DMS79 treated with DMSO at 0.1 percent for 48 hours (cell line): ENCODE measurements at regions not wholly inside any gene's neighbourhood (a gene's known extent, or its start where the extent isn't known, plus 50 kb on each side); places are given as distances from the start of the nearest gene placed in this dataset.

Experiments used
- DNase-seq: peaks from one replicate; lab custom pipeline; 2025; lab: John Stamatoyannopoulos, UW

DNA sequence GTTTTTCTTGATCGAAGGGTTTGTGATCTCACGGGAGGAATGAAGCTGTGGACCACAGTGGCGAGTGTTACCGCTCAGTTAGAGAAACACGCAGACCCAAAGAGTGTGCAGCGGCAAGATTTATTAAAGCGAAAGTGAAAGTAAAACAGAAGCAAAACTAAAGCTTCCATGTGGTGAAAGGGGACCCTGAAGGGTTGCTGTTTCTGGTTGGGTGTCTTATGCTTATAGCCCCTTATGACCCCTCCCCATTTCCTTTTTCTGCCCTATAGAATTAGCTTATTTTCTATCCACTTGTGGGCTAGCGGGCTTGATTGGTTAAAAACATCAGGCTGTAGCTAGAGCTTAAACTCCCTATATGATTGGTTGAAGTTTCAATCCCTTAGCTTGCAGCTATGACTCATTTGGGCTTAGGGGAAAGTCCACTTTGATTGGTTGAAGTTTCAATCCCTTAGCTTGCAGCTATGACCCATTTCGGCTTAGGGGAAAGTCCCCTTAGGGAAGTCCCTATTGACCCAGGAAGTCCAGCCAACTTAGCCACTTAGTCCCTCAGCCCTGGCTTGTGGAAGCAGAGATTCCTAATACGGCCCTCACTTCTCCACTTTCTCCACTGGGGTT, 171.2 kb upstream of the NWD2 start:
- no peak for DNase-seq

DNA sequence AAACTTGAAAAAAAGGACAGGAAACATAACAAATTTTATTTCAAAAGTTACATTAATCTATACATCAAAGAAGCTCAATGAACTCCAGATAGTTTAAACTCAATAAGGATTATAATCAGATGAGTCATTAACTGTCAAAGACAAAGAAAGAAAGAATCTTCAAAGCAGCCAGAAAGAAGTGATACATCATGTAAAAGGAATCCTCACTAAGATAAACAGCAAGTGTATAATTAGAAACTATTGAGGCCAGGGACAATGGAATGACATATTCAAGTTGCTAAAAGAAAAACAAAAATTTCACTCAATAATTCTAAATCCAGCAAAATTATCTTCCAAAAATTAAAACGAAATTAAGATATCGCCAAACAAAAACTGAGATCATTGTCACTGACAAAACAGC, 161.6 kb upstream of the NWD2 start:
- DNase-seq = no peak

DNA sequence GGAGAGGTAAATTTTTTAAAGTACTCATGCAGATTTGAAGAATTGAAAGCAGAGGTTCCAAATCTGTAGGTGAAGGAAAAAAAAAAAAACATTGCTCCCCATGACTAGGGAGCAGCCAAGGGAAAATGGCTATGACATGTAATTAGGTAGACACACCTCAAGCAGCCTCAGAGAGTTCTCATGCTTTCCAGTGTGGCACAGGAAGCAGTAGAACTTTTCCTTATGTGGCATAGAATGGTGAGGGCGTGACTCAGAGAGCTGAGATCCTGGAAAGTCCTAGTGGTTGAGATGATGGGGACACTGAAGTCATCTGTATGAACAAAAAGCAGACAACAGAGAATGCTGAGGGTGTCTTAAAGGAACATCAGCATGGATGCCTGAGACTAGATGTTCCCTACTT, 148.6 kb upstream of the NWD2 start:
- DNase-seq = no peak

DNA sequence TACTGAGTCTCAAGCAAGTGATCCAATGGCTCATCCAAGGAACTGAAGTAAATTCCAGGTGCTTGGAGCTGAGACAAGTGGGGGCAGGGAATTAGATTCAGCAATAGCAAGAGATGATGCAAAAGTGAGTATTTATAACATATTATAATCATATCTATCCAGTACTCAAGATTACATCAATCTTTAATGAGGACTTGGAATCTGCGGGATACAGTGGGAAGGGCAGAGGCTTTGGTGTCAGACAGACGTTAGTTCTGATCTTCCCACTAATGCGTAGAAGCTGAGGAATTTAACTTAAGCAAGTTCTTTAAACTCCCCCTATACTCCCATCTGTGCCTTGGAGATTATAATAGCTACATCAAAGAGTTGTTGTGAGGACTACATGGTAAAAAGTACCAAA, 143.4 kb upstream of the NWD2 start:
- DNase-seq = no peak

DNA sequence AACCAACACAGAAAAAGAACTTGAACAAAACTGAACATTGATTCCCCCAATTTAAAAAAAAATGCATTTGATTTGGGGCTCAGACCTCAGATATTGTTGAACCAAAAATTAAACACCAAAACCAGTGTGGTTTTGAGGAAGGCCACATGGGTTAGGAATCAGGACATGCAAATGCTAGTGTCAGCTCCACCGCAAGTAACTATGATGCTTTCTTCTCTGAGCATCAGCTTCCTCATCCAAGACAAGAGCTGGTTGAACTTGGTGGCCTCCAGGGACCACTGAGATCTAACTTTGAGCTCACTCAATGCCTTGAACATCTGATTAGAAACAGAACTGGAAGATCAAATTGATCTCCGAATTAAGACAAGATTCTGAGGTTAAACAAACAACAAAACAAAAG, 142.9 kb upstream of the NWD2 start:
- no peak for DNase-seq

DNA sequence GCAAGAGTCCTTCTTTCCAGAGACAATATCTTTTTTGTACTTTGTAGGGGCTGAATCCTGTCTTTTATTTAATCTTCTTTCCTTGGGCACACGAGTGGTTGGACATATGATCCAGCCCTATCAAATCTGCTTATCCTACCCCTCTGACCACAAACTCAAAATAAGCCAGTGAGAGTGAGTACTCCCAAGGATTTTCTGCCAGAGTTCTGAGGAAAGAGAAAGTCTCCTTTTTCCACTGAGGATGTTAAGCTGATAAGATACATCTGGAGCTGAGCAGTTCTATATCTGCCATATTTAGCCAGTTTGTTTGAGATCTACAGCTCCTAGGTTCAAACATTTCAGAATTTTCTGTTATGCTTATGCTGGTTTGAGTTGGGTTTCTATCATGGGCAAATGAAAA, 134.8 kb upstream of the NWD2 start:
- DNase-seq = no peak

DNA sequence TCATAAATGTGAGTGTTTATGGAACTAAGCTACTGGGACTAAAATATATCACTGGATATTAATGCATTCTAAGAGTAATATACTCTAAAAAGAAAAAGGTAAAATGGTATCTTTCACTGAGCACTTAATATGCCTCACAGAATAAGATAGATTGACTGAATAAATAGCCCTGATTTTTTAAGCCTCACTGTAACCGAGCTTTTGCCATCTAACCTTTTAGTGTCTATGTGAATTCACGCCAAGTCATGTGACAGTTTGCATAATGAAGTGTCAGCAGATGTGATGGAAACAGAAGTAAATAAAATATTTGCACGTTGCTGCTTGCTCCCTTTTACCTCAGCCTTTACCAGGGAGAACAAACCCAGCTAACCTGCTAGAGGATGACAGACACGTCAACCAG, 119.7 kb upstream of the NWD2 start:
- no peak for DNase-seq

DNA sequence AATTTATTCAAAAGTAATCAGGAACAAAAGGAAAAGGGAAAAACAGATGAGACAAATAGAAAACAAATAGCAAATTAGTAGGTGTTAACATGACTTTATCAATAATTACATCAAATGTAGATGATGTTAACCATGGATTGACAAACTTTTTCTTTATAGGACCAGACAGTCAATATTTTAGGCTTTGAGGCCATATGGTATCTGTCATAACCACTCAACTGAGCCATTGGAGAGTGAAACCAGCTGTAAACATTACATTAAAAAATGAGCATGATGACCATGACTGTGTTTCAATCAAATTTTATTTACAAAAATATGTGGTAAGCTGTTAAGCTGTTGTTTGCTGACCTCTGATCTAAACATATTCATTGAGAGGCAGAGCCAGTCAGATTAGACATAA, 118.5 kb upstream of the NWD2 start:
- DNase-seq = no peak

DNA sequence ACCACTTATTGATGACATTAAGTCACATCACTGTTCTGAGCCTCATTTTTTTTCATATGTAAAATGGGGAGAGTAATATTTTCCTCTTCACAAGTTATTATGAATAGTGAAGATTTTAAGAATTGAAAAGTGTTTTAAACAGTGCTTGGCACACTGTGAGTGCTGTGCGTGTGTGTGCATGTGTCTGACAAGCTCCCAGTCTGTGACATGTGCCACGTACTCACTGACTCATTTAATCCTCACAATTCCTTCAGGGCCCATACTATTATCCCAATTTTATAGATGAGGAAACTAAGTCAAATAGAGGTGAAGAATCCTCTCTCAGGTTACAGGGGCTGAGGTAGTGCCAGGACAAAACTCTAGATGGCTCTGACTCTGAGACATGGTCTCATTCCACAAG, 114.1 kb upstream of the NWD2 start:
- no peak for DNase-seq

DNA sequence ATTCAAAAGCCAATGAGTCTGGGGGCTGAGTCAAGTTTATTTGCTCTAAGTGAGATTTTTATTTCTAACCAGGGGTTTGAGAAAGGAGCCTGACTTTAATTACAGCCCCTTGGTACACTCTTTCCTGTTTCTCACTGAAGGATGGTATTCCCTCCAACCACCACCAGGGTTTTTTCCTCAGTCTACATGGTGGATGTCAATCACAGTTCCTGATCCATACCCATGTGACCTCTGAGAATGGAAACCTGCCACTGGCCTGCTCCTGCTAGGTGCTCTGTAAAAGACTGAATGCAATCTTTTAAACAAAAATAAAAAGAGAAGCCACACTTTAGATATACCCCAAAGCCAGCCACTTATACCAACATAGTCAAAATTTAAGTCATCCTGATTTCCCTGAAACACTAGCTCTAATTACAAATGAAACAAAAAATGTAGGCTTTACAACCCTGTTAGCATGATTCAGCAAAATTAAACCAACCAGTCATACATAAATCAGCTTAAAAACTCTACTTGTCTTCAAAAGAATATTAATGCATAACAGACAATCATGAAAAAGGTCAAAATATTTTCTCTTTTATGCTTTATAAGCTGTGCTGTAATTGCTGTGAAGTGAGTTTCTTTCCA, 112.1 kb upstream of the NWD2 start:
- no peak for DNase-seq

DNA sequence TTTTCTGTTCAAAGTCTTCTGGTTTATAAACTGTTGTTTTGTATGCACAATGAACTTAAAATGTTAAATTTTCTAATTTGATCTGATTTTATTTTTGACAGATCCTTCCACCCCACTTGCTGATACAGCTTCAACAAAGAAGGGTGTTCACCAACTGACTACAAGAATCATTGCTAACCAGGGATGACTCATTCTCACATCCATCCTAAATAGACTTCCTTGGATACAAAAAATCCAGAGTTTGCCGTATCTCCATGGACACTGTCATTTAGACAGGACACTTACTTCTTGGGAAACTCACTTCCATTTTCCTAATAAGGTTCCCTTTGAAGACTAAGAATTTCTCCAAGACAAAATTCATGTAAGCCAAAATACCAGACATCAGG, 111.6 kb upstream of the NWD2 start:
- DNase-seq = no peak

DNA sequence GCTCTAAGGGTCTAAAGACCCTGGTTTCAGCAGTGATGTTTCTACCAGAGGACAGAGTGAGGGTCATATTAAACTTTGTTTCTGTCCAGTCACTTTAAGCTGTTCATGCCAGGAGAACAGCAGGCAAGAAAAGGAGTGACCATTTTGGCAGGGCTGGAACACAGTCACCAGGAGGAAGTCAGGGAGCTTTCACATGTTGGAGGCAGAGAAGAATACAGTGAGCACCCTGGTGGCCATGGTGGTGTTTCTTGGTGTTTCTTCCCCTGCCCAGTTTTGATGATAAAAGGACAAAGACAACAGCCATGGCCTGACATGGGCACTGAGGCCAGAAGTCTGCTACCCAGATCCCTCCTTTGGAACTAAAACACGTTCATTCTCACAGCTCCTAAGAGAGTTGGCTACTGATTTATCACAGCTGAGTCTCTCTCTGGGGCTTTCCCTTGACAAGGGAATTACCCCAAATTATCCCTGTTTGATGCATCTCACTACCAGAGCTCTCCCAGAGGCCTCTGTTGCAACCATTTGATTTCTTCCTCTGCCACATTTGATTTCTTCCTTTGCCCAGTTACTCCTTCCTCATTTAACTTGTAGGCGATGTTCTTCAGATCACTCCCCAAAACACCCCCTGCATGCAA, 106.4 kb upstream of the NWD2 start:
- no peak for DNase-seq

DNA sequence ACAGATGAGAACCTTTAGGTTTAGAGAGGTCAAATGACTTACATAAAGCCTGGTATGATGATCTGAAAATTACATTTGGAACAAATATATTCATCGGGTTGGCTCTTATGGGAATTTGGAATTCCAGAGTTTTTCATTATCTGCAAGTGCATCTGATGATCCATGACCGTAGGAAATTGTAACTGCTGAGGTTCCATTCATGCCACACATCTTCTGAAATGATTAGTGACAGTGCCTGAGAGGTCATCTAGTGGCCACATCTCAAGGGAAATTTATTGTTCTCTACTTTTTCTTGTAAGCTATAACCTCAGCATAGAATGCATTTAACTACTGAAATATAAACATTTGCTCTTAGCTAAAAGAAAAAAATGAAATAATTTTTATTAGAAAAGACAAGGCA, 105.8 kb upstream of the NWD2 start:
- no peak for DNase-seq

DNA sequence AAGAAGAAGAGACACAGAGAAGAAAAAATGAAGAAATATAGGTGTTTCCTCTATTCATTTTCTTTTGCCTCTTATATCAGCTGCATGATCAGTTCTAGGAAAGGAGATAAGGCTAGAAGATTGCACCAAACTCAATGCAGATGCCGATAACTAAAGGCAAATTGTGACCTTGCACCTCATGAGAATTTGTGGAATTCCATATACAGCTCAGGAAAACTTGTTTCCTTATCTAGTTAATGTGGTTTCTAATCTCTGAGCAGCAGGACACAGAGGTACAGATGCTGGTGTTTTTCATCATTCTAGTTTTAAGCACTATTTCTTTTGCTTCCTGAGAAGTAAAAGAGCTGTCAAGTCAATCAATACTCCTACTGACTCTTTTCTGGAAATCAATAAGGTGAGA, 104.6 kb upstream of the NWD2 start:
- DNase-seq = no peak

DNA sequence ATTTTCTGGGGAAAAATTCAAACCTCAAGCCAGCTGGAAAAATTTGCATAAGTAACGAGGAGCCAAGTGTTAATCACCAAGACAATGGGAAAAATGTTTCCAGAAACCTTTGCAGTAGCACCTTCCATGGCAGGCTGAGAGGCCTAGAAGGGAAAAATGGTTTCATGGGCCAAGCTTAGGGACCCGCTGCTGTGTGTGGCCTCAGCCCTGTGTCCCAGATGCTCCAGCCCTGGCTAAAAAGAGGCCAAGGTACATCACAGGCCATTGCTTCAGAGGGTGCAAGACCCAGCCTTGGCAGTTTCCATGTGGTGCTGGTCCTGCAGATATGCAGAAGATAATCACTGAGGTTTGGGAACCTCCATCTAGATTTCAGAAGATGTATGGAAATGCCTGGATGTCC, 98.3 kb upstream of the NWD2 start:
- no peak for DNase-seq

DNA sequence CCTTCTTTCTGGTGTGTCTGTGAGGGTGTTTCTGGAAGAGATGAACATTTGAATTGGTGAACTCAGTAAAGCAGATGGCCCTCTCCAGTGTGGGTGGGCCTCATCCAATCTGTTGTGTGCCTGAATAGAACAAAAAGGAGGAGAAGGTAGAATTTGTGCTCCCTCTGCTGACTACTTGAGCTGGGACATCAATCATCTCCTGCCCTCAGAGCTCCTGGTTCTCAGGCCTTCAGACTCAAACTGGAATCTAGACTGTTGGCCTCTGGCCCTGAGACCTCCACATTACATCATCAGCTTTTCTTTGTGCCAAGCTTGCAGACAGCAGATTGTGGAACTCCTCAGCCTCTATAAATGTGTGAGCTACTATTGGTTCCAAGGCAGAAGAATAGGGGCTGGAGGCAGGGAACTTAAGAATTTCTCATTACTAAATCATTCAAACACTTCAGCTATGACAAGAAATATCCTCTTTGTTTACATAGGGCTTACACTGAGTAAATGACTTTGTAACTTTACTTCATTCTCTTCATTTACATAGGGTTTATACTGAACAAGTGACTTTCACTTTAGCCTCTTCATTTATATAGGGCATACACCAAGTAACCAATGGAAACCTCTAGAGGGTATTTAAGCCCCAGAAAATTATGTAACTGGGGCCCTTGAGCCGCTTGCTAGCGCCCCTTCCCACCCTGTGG, 86.9 kb upstream of the NWD2 start:
- no peak for DNase-seq

DNA sequence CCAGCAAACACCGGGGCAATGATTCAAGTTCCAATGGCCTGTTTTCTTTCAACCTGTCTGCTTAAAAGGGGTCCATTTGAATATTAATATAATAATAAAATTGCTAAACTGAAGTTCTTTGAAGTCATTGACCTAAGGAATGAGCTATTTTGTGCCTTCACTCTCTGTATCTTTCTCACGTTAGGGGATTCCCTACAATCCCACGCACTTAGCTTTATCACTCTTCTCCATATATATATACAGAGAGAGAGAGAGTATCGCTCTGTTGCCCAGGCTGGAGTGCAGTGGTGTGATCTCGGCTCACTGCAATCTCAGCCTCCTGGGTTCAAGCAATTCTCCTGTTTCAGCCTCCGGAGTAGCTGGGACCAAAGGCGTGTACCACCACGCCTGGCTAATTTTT, 83.9 kb upstream of the NWD2 start:
- no peak for DNase-seq

DNA sequence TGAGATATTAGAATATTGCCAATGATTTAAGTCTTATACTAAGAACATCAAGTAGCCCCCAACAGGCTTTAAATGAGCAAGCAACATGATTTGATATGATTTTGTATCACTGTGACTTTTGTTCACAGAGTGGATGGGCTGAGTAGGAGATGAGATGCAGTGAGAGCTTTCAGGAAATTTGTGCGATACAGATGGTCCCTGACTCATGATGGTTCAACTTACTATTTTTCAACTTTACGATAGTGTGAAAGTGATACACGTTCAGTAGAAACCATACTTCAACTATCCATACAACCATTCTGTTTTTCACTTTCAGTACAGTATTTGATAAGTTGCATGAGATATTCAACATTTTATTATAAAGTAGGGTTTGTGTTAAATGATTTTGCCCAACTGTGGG, 78.7 kb upstream of the NWD2 start:
- DNase-seq = no peak

DNA sequence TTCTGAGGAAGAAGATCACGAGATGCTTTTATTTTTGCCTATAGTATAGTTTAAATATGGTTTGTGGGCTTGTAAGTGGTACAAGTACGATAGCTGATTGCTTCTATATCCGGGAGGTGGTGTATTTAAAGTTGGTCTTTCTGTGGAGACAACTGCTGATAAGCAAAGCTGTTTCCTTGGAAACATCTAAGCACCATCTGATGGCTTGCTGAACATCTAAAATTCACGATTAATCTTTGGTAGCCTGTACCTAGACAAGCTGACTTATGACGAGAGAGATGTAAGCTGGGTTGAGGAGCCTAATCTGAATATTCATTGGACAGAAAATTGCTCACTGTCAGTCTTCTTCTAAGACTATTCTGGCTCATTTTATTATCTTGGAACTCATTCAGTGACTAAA, 74.6 kb upstream of the NWD2 start:
- DNase-seq = no peak

DNA sequence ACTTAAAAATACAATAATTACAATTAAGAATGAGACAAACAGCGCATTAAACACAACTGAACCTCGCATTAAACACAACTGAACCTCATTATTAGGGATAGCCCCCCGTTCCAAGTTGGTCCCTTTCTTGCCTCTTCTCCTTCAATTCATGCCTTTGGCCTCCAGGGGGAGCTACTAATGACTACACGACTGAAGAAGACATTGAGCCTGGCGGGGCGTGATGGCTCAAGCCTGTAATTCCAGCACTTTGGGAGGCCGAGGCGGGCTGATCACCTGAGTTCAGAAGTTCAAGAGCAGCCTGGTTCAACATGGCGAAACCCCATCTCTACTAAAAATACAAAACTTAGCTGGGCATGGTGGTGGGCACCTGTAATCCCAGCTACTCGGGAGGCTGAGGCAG, 56.4 kb upstream of the NWD2 start:
- no peak for DNase-seq
